ENCODE measurements at regions not wholly inside any gene's neighbourhood (a gene's known extent, or its start where the extent isn't known, plus 50 kb on each side); places are given as distances from the start of the nearest gene placed in this dataset.
"Not testable (repeated sequence)": the region's sequence is repeated elsewhere in the genome, so short reads cannot be mapped to it uniquely, and the experiment has no call there.

DNA sequence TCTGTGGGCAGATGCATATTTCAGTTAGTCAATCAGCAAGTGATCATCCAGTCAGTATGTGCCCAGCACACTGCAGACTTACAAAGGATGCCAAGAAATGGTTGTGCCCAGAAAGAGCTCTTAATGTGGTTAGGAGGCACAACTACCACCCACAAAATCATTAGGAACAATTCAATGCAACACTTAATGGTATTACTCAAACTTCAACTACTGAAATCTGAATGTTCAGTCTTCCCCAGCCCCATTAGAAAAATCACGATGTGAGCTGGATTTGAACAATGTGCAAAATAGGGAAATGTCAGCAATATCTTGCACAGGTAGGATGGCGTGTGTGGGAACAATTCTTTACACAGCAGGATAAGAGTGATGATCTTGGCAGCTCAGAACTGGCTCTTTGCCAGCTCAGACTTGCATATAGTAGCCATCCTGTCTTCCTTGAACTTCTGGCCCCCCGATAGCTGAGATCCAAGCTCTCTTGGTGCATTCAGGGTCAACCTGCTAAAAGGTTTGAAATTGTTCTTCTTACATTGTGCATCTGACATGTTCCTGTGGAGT, 556.7 kb upstream of the HTR1E start:
- TF ChIP-seq, protein P1, sequence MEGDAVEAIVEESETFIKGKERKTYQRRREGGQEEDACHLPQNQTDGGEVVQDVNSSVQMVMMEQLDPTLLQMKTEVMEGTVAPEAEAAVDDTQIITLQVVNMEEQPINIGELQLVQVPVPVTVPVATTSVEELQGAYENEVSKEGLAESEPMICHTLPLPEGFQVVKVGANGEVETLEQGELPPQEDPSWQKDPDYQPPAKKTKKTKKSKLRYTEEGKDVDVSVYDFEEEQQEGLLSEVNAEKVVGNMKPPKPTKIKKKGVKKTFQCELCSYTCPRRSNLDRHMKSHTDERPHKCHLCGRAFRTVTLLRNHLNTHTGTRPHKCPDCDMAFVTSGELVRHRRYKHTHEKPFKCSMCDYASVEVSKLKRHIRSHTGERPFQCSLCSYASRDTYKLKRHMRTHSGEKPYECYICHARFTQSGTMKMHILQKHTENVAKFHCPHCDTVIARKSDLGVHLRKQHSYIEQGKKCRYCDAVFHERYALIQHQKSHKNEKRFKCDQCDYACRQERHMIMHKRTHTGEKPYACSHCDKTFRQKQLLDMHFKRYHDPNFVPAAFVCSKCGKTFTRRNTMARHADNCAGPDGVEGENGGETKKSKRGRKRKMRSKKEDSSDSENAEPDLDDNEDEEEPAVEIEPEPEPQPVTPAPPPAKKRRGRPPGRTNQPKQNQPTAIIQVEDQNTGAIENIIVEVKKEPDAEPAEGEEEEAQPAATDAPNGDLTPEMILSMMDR (IDR thresholded peaks at IDR 0.05; ENCODE audit: insufficient read depth, low read depth, low read length), result no peak
- DNase-seq (ENCODE audit: low read depth), result no peak
- no peak overlapping the region for H3K4me3 ChIP-seq (ENCODE audit: low read depth, low read length)

DNA sequence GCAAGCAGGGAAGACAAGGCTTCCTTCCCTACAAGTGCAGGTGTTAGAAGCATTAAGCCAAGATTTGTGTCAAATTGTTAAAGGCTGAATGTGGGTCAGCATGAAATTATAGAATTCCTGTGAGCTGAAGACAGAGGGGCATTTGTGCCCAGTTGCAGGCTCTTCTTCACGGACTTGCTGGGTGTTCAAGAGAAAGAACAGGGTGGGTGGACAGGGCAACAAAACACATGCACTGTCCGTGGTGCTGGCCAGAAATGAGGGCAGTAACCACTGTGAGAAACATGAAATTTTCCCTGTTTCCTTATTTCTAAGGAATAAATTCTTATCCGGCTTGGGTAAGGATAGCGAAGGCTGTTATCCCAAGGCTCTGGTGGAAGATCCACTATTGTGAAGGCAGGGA, 579.5 kb upstream of the HTR1E start:
- no peak overlapping the region for H3K4me3 ChIP-seq (ENCODE audit: low read depth, low read length)
- TF ChIP-seq, protein P1 (IDR thresholded peaks at IDR 0.05; ENCODE audit: insufficient read depth, low read depth, low read length), result no peak
- DNase-seq (ENCODE audit: low read depth), result no peak

DNA sequence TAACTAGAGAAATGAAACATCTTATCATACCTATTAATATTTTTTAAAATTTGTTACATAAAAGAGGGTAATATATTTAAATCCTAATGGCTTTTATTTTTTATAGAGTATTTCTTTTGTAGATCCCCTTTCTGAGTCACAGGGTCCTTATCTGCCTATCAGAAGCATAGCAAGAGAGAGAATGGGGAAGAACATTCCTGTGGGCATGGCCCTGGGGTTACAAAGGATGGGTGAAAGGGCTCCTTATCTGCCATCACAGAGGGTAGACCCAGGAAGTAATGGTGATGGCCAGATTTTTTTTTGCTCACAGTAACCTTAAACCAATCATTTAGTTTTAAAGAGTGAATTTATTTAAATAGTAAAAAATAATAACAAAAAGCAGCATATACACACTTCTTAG, 582.1 kb upstream of the HTR1E start:
- TF ChIP-seq, protein P1 (IDR thresholded peaks at IDR 0.05; ENCODE audit: insufficient read depth, low read depth, low read length), result no peak
- no peak overlapping the region for H3K4me3 ChIP-seq (ENCODE audit: low read depth, low read length)
- DNase-seq (ENCODE audit: low read depth), result no peak

DNA sequence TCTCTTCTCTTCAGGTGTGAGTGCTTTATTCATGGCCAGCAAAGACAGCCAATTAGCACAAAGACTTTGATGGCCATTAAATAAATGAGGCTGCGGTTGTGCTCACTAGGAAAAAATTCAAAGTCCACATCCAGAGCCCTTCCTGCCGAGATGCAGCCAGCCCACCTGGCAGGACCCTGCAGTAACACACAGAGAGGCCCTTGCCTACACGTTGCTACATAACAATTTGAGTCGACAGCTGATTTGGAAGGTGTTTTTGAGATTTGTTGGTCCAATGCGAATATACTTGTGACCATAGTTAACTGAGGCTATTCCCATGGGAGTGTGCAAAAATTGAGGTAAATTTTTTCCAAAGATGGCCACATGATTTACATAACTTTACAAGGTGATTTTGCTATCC, 605.4 kb upstream of the HTR1E start:
- no peak for DNase-seq (ENCODE audit: low read depth)

DNA sequence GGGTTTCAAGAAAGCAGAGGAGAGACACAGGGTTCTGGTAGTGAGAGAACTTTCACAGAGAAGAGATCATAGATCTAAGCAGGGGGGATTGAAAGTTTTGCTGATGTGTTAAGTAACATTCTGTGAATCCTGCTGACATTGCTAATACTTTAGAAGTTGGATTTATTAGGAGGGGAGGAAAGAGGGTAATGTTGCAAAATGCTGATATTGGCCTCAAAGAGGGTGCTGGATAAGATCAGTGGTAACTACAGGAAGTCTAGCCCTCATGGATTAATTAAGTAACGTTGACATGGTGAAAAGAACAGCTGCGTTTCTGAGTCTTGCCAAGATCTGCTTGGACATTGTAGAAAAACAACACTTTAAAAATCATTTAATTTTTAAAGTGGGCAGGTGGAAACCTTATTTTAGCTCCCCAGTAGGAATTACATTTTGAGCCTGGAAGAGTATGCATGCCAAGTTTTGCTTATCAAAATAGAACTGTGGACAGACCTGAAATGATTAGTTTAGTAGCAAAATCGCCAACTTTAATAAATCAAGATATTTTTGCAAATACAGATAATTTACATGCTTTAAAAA, 606.0 kb upstream of the HTR1E start:
- DNase-seq (ENCODE audit: low read depth), result no peak
- H3K4me3 ChIP-seq (ENCODE audit: low read depth, low read length), result no peak overlapping the region
- TF ChIP-seq, protein P1 (IDR thresholded peaks at IDR 0.05; ENCODE audit: insufficient read depth, low read depth, low read length), result no peak

More for the DNA sequence above, 605.4 kb upstream of the HTR1E start:
- no peak overlapping the region for H3K4me3 ChIP-seq (ENCODE audit: low read depth, low read length)
- TF ChIP-seq, protein P1 (IDR thresholded peaks at IDR 0.05; ENCODE audit: insufficient read depth, low read depth, low read length), result no peak

DNA sequence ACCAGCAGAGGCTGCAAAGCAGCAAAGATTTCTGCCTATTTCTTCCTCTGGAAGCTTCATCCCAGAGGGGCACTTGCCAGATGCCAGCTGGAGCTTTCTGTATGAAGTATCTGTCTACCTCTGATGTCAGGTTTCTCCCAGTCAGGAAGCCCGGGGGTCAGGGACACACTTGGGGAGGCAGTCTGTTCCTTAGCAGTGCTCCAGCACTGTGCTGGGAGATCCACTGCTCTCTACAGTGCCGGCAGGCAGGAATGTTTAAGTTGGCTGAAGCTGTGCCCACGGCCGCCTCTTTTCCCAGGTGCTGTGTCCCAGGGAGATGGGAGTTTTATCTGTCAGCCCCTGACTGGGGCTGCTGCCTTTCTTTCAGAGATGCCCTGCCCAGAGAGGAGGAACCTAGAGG, 631.1 kb upstream of the HTR1E start:
- TF ChIP-seq, protein P1 (IDR thresholded peaks at IDR 0.05; ENCODE audit: insufficient read depth, low read depth, low read length), result no peak
- no peak overlapping the region for H3K4me3 ChIP-seq (ENCODE audit: low read depth, low read length)
- DNase-seq (ENCODE audit: low read depth), result no peak

DNA sequence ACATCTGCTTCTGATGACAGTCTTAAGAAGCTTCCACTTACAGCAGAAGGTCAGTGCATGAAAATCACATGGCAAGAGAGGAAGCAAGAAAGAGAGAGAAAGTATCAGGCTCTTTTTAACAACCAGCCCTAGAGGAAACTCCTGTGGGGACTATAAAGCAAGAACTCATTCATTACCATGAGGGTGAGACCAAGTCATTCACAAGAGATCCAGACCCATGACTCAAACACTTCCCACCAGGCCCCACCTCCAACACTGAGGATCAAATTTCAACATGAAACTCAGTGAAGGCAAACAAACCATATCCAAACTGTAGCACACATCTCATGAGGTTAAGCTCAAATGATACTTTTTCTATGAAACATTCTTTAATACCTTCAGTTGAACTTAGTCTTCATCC, 643.2 kb upstream of the SYNCRIP start:
- no peak overlapping the region for H3K4me3 ChIP-seq (ENCODE audit: low read depth, low read length)
- TF ChIP-seq, protein P1 (IDR thresholded peaks at IDR 0.05; ENCODE audit: insufficient read depth, low read depth, low read length), result no peak
- no peak for DNase-seq (ENCODE audit: low read depth)

DNA sequence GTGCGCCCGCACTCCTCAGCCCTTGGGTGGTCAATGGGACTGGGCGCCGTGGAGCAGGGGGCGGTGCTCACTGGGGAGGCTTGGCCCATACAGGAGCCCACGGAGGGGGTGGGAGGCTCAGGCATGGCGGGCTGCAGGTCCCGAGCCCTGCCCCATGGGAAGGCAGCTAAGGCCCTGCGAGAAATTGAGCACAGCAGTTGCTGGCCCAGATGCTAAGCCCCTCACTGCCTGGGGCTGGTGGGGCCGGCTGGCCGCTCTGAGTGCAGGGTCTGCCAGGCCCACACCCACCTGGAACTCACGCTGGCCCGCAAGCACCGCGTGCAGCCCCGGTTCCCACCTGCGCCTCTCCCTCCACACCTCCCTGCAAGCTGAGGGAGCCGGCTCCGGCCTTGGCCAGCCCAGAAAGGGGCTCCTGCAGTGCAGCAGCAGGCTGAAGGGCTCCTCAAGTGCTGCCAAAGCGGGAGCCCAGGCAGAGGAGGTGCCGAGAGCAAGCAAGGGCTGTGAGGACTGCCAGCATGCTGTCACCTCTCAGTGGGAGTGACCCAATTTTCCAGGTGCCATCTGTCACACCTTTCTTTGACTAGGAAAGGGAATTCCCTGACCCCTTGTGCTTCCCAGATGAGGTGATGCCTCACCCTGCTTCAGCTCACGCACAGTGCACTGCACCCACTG, 642.3 kb upstream of the SYNCRIP start:
- H3K4me3 ChIP-seq (ENCODE audit: low read depth, low read length); DNase-seq (ENCODE audit: low read depth): not testable (repeated sequence)

DNA sequence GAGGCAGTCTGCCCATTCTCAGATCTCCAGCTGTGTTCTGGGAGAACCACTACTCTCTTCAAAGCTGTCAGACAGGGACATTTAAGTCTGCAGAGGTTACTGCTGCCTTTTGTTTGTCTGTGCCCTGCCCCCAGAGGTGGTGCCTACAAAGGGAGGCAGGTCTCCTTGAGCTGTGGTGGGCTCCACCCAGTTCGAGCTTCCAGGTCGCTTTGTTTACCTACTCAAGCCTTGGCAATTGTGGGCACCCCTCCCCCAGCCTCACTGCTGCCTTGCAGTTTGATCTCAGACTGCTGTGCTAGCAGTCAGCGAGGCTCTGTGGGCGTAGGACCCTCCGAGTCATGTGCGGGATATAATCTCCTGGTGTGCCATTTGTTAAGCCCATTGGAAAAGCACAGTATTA, 640.9 kb upstream of the SYNCRIP start:
- H3K4me3 ChIP-seq (ENCODE audit: low read depth, low read length); DNase-seq (ENCODE audit: low read depth): not testable (repeated sequence)

All from fibroblast of villous mesenchyme (primary cell).